HG02973 (cell line): ENCODE measurements at regions not wholly inside any gene's neighbourhood (a gene's known extent, or its start where the extent isn't known, plus 50 kb on each side); places are given as distances from the start of the nearest gene placed in this dataset.
"Not testable (repeated sequence)": the region's sequence is repeated elsewhere in the genome, so short reads cannot be mapped to it uniquely, and the experiment has no call there.

Experiments
- ATAC-seq: cut with Tn5 transposase; IDR thresholded peaks from one replicate; pipeline ENCODE4 v1.9.1; 2021; ENCODE audit warnings: moderate library complexity; ENCODE audit not compliant: unreplicated experiment

DNA sequence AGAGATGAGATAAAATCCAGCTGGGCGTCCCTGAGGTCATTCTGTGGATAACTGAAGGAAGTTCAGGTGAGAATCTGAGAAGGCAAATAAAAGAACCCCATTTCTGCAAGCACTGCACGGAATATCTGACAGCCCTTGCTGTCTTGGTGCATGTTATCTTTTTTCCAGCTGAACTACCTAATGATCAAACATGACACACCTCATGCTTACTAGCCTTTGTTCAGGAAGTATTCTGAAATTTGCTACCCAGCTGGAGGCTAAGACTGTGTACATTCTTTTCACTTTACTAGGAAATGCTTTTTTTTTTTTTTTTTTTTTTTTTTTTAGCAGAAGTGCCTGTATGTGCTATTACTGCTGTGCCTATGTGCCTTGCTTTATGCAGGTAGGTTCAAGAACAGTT is 718.1 kb downstream of the SMARCA1 start:
- ATAC-seq: no peak

DNA sequence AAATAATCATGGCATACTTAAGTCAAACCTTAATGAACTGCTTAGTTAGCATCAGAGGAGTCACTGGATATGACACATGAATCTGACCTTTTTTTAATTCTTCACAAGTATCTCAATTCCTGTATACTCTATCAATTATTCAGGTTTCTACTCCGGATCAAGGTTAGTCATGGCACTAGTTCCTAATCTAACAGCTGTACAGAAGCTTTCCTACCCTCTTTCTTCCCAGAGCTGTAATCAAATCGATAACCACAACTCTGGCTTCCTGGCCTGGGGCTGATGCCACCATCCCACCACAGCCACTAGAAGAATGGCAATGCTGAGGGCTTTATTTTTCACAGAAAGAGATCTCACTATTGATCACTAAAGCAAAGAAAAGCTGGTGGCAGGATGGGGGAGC is 718.5 kb downstream of the SMARCA1 start:
- ATAC-seq: no peak

DNA sequence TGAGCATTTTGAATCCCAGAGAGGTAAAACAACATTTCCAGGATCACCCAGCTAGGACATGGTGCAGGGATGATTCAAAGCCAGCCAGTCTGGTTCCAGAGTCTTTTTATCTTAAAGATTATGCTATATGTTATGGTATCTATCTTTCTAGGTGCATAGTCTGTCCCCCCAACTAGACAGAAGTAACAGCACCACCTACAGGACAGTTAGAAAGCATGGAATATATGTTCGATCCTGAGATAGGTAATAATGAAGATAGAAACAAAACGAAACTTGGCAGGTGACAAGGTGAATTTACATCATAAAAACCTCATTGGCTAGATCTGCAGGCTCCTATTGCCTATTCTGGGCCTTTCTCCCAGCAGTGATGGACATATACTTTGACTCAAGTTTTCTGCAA is 723.2 kb downstream of the SMARCA1 start:
- ATAC-seq: no peak

DNA sequence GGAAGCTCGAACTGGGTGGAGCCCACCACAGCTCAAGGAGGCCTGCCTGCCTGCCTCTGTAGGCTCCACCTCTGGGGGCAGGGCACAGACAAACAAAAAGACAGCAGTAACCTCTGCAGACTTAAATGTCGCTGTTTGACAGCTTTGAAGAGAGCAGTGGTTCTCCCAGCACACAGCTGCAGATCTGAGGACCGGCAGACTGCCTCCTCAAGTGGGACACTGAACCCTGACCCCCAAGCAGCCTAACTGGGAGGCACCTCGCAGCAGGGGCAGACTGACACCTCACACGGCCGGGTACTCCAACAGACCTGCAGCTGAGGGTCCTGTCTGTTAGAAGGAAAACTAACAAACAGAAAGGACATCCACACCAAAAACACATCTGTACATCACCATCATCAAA is 730.9 kb upstream of the ACTRT1 start:
- not testable (repeated sequence) for ATAC-seq

DNA sequence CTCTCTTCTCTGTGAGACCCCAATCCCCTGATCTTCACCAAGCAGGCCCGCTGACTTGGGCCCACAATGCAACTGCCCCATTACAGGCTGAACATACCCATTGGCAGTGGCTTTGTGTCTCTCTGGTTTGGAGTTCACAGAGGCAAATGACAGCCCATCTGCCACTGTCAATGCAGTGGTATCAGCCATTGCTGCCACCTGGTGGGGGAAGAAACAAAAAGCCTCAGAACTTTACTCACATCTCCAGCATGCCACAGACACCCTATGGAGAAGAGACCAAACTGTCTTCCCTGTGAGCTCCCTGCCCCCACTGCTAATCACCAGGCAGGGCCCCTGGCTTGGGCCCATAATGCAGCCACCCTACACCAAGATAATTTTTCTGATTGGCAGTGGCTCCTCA is 729.3 kb upstream of the ACTRT1 start:
- ATAC-seq: no peak

DNA sequence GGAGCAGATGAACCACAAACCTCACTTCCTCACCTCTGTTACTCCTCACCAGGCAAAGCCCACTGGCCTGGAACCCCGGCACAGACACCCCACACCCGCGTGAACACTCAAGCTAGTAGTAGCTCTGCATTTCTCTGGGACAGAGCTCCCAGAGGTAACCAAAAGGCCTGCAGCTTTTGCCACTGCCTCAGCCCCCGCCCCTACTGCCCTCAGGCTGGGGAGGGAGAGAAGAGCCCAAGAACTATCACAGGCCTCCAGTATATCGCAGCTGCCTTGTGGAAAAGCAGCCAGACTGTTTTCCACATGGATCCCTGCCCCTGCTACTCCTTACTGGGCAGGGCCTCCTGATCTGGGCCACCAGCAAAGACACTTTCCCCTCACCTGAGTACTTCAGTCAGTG is 728.7 kb upstream of the ACTRT1 start:
- no peak for ATAC-seq

DNA sequence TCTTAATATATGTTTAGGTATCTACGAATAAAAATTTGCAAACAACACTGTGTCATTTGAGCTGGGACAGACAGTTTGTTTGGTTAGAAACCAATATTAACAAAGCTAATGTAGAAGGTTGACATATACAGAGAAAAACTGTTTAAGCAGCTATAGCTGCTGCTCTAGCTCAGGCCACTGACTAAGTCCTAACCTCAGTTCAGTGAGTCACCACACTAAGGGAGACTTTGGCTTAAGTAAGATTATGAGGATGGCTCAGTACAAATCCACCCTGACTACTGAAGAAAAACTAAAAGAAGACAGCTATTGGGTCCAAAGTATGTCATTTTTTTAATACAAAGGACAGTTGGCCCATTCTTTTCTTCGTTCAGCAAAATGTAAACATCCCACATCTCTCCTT is 717.3 kb upstream of the ACTRT1 start:
- no peak for ATAC-seq

DNA sequence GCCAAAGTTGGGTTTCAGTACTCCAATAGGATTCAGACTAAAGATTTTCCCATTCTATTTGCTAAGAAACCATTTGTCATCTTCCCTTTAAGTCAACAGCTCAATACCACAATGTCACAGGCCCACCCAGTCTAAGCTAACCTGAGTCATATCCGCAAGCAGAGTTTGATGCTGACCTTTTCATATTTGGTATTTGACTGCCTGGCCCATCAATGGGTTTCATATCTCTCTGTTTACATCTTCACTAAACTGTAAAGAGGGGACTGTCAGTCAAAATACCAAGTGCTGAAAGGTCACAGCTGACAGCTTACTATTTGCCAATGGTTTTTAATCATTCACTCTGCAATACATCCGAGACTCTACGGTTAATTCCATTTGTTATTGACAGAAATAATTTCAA is 707.5 kb upstream of the ACTRT1 start:
- ATAC-seq: no peak

DNA sequence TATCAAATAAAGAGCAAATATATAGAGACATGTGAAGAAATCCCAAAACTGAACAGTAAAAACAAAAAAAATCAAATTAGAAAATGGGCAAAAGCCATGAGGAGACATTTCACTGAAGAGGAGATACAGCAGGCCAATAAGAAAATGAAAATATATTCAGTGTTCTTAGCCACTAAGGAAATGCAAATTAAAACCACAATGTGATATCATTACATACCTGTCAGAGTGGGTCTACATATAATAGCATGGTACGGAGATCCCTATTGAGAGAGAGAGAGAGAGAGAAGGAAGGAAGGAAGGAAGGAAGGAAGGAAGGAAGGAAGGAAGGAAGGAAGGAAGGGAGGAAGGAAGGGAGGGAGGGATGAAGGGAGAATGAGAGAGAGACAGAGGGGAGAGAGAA is 707.0 kb upstream of the ACTRT1 start:
- no peak for ATAC-seq

DNA sequence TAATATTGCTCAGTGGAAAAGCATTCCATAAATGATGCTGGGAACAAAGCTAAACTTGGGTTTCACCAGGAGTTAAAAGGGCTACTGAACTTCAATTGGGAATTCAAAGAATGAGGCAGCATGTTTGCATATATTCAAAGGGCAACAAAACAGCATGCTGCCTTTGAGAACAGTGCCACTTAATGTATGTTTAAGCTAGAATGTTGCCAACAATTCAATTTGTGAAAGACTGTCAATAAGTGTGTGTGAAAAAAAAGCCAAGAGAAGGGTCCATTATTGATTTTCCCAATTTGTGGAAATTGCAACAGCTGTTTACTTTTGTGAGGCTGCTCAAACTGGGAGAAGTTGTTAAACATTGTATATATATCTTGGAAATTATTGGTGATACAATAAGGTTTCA is 701.9 kb upstream of the ACTRT1 start:
- ATAC-seq: no peak

DNA sequence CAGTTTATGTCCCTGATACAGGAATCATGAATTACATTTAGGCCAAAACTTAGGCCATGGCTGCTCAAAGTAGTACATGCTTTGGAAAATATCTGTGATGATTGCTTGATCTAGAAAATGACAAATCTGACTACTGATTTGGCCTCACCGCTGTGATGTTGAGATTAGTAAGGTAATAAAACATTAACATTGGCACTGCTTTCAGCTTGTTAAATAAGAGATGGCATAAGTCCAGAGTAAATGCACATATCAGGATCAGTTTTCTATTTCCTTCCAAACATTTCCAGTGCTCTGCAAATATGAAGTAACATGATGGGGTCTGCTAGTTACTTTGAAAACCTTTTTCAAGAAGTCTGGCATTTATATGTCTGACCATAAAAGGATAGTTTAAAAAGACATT is 687.3 kb upstream of the ACTRT1 start:
- ATAC-seq: no peak

DNA sequence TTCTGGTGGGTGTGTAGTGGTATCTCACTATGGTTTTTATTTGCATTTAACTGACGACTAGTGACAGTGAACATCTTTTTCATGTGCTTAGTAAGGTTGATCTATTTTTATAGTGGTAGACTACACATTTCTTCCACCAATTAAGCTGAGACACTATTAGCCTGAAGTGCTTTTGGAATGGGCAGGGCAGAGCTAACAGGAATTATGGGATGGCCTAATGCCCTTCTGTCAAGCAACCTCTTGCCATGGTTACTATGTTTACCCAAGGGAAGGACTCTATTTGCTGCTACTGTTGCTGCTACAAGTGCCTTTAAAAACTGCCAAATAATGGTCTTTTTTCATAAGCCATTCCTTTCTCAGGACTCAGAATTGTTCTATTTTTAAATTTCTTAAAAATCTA is 676.7 kb upstream of the ACTRT1 start:
- no peak for ATAC-seq

DNA sequence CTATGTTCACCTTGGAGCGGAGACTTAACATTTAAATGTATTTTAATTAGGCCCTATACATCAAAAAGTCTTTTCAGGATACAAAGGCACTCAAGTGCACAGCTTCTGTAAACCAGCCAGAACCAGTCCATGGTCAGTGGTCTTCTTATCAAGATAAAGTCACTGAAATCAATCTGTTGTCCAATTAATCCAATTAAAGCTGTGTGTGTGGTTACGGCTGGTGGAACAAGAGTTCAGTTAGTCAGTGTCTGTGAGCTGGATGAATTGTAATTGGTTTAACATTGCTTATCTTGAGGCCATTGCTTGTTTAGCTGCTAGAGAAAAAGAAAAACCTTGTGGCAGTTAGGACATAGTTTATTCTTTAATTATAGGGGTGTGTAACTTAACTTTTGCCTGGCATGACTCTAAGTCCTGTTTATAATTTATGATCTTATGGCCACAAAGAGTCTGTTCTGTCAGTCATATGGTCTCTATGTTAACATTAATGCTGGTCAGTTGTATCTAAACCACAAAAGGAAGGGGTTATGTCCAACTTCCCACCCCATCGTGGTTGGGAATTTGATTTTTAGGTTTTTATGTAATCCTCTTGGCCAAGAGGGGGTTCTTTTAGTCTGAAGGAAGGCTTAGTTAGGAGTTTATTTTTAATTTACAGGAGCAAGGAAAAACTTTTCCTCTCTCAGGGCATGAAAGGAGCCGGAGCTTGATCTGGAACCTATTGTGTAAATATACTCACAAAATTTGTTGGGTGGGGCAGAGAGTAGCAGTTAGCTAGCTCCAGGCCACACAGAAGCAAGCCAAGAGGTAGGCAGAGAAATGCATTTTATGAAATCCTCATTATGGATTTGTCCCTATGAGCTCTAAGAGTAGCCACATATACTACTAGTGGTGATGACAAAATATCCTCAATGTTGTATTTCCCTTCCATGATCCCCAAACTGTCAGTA is 665.7 kb upstream of the ACTRT1 start:
- no peak for ATAC-seq

DNA sequence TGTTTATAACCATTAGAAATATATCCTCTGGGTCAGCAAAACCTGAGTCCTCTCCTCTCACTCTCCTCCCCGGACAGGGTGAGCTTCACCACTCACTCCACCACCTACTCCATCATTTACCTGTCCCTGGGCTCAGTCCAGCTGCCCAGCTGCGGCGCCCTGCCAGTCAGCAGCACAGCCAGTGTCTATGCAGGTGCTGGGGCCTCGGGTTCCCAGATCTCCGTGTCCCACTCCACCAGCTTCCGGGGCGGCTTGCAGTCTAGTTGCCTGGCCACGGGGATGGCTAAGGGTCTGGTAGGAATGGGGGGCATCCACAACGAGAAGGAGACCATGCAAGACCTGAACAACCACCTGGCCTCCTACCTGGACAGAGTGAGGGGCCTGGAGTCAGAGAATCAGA is 662.2 kb upstream of the ACTRT1 start:
- ATAC-seq: no peak

DNA sequence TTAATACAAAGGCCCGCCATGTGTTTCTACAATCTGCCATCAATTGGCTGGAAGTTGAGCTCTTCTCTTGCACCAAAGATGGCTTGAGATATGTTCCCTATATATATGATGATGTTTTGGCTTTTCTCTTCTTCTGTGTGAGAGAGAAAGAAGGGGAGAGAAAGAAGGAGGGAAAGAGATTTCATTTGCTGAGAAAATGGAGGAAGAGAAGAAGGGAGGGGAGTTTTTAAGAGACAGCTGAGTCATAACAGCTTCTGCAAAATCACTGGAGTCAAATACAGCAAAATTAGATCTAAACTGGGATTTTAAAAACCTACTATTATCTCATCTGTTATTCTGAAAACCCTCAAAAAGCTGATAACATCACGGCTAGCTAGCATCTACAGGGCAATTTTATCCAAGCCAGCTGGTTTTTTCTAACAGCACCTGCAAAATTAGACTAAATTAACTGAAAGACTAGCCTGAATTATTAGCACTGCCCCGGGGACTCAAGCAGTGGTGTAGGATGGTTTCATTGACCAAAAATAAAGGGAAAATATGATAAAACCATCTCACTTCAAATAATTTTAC is 647.6 kb upstream of the ACTRT1 start:
- ATAC-seq: no peak

DNA sequence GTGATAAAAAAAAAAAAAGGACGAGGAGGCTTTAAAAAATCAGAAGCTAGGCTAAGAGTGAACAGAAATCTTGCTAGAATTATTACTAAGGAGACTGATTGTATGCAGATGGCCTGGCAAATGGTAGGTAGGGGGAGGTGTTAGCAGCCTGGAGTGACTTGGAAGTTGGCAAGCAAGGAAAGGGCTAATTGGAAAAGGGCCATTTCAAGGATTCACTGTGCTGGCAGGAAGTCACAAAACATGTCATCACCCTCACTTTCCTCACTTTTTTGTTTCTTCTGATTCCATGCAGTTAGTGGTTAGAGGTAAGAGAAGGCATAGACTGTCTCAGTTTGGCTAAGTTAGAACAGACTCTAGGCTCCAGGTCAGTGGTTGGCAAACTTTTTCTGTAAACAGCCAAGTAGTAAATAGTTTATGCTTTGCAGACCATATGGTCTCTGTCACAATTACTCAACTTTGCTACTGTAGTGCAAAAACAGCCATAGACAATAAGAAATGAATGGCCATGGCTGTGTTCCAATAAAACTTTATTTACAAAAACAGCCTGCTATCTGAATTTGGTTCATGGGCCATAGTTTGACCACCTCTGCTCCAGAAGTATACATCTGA is 646.5 kb upstream of the ACTRT1 start:
- ATAC-seq: no peak

DNA sequence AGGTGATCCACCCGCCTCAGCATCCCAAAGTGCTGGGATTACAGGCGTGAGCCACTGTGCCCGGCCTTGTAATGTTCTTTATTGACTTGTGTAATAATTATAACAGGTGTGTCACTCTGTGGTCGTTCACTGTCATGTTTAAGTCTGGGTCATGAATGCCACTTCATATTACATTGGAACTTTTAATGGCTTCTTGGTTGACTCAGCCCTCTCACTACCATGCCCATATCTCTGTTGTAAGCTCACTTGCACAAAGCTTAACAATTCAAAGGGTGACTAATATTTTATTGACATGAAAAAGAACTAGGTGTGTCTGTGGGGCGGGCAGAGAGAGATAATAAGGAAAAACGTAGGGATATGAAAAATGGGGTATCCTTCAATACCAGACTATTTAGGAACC is 639.7 kb upstream of the ACTRT1 start:
- no peak for ATAC-seq

DNA sequence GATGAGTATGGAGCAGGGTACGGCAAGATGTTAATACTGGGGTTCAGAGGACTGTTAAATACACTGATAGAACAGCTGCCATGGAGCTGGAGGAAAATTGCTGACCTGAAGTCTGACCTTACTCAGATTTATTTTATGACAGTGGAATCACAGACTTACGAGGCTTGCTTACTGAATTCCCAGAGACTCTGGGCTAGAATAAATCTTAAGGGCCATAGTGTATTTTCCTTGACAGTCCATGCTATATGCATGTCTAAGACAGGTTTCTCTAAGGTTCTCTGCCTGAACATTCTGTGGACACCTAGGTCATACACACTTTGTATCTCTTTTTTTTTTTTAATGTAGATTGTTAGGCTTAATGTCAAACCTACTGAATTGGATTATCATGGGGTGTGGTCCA is 633.2 kb upstream of the ACTRT1 start:
- no peak for ATAC-seq

DNA sequence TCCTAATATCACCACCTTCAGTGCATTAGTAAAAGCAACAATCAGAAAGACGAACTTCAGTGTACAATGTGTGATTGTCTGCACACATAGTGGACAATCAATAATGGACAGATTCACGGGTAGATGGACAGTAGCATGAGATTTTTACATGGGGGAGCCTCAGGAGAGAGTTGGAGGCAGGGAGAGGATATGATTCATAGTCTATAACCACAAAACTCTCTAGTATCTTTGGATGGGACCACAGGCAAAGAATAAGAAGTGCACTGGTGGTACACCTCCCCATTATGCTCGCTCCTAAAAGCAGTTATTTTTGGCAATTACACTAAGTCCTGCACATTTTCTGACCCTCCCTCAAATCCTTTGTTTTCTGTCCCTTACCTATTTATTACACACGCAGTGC is 624.4 kb upstream of the ACTRT1 start:
- no peak for ATAC-seq

DNA sequence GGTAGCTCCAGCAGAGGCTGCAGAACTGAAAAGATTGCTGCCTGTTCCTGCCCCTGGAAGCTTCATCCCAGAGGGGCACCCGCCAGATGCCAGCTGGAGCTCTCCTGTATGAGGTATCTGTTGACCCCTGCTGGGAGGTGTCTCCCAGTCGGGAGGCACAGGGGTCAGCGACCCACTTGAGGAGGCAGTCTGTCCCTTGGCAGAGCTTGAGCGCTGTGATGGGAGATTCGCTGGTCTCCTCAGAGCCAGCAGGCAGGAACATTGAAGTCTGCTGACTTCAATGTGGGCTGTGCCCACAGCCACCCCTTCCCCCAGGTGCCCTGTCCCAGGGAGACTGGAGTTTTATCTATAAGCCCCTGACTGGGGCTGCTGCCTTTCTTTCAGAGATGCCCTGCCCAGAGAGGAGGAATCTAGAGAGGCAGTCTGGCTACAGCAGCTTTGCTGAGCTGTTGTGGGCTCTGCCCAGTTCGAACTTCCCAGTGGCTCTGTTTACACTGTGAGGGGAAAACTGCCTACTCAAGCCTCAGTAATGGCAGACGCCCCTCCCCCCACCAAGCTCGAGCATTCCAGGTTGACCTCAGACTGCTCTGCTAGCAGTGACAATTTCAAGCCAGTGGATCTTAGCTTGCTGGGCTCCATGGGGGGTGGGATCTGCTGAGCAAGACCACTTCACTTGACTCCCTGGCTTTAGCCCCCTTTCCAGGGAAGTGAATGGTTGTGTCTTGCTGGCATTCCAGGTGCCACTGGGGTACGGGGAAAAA is 622.3 kb upstream of the ACTRT1 start:
- not testable (repeated sequence) for ATAC-seq

DNA sequence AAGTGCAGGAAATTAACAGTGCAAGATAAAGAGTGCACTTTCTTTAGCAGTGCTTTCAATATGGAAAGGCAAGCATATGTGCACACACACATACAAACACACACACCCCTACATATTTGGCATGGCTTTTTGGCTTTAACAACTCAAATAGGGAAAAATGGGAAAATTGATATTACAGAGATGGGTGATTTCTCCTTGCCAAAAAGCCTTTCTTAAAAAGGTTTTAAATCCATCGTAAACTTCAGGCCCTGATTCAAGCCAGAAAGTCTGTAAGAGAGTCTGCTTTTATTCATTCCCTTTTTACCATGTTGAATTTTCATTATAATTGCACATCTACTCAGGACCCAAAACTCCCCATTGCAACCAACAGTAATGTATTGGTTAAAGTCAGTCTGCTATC is 612.0 kb upstream of the ACTRT1 start:
- no peak for ATAC-seq
